ENCODE measurements at regions not wholly inside any gene's neighbourhood (a gene's known extent, or its start where the extent isn't known, plus 50 kb on each side); places are given as distances from the start of the nearest gene placed in this dataset.

- no peak overlapping the region for H3K4me3 ChIP-seq
- TF ChIP-seq CTCF (IDR thresholded peaks at IDR 0.05) = no peak
- no peak for TF ChIP-seq POLR2A (IDR thresholded peaks at IDR 0.05)
- no peaks in the 10 kb centered on the region for H3K27me3 ChIP-seq
- no peak overlapping the region for H3K27ac ChIP-seq
- no peaks in the 10 kb centered on the region for H3K36me3 ChIP-seq
- no peaks in the 10 kb centered on the region for H3K4me1 ChIP-seq
- WGBS, 2 donors = 88 to 97% methylated on average over 1 of the region's 1 CpG
- H3K9me3 ChIP-seq = no peaks in the 10 kb centered on the region
- DNase-seq = no peak
- intact Hi-C loops (cut with DNase I) = no loop called here
Observed at GRCh38 chr12:25810683-25811082, 147.8 kb upstream of the RASSF8 start.

DNA sequence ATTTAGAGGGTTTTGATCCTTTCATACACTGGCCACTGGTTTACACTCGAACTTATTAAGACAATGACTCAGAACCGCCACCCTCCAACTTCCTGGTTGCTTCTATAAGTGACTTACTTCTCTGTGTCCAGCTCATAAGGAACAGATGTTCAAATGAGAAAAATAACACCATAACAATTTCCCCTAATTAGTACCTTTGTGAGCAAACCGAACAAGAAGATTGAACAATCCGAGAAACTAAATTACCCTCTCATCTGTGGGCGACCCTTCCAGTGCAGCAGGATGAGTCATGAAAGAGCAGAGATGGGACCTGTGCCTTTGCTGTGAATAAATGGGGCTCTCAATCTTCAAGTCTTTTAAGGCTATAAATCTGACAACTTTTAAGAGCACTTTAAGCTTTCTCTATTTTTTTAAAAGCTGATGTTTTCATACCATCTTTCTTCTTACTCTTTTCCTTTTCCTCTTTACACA lies 146.8 kb upstream of the RASSF8 start:
- no peak overlapping the region for H3K4me3 ChIP-seq
- no peak overlapping the region for H3K27ac ChIP-seq
- DNase-seq = no peak
- 35 to 40% methylated on average over 5 of the region's 5 CpGs for WGBS, 2 donors
- H3K9me3 ChIP-seq = no peaks in the 10 kb centered on the region
- intact Hi-C loops (cut with DNase I) = no loop called here
- no peaks in the 10 kb centered on the region for H3K4me1 ChIP-seq
- H3K27me3 ChIP-seq = no peaks in the 10 kb centered on the region
- TF ChIP-seq CTCF (IDR thresholded peaks at IDR 0.05) (no peak), POLR2A (IDR thresholded peaks at IDR 0.05) (no peak)
- H3K36me3 ChIP-seq = no peaks in the 10 kb centered on the region

GRCh38 chr12:25812295-25812694 lies 146.2 kb upstream of the RASSF8 start:
- no peaks in the 10 kb centered on the region for H3K27me3 ChIP-seq
- H3K4me1 ChIP-seq = no peaks in the 10 kb centered on the region
- H3K4me3 ChIP-seq = no peak overlapping the region
- H3K27ac ChIP-seq = no peak overlapping the region
- no peaks in the 10 kb centered on the region for H3K36me3 ChIP-seq
- H3K9me3 ChIP-seq = no peaks in the 10 kb centered on the region
- WGBS, 2 donors = 58 to 67% methylated on average over 4 of the region's 4 CpGs
- TF ChIP-seq CTCF (IDR thresholded peaks at IDR 0.05) (no peak), POLR2A (IDR thresholded peaks at IDR 0.05) (no peak)
- intact Hi-C loops (cut with DNase I) = no loop called here
- no peak for DNase-seq

DNA sequence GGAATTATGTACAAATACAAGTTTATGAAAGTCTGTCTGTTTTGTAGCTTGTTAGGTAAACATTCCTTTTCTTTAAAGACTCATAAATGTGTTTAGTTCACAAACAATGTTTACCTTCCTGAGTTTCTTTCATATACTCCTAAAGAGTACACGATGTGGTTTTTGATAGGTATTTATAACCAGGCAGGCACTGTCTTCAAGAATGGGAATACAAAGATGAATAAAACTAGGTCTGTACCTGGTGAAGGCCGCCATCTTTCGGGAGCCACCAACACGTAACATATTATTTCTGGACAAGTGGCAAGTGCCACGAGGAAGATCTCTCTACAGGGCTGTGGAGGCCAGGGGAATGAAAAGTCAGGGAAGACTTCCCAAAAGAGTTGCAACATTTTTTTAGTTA lies 144.6 kb upstream of the RASSF8 start:
- intact Hi-C loops (cut with DNase I) = no loop called here
- DNase-seq = no peak
- H3K27ac ChIP-seq = no peak overlapping the region
- H3K4me1 ChIP-seq = no peaks in the 10 kb centered on the region
- 87 to 89% methylated on average over 5 of the region's 5 CpGs for WGBS, 2 donors
- H3K9me3 ChIP-seq = no peaks in the 10 kb centered on the region
- no peaks in the 10 kb centered on the region for H3K27me3 ChIP-seq
- no peak overlapping the region for H3K4me3 ChIP-seq
- TF ChIP-seq CTCF (IDR thresholded peaks at IDR 0.05) (no peak), POLR2A (IDR thresholded peaks at IDR 0.05) (no peak)
- H3K36me3 ChIP-seq = no peaks in the 10 kb centered on the region

DNA sequence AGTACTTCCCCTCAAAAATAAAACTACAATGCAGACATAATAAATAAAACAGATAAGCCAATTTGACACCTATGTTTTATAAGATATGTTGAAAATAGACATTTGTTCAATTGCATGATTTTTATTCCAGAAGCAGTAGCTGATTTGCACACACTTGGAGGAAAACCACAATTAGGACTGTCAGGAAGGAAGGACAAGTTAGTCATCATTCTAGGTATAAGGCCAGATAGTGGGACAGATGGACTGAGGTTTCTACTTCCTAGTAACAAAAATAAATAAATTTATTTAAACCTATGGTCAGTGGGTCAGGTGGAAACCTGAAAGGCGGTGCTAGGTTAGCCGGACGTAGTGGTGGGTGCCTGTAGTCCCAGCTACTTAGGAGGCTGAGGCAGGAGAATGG lies 141.8 kb upstream of the RASSF8 start:
- TF ChIP-seq CTCF (IDR thresholded peaks at IDR 0.05) = no peak
- TF ChIP-seq POLR2A (IDR thresholded peaks at IDR 0.05) = no peak
- Histone ChIP-seq H3K36me3 (no peaks in the 10 kb centered on the region), H3K4me1 (no peaks in the 10 kb centered on the region), H3K4me3 (no peak overlapping the region), H3K9me3 (no peaks in the 10 kb centered on the region), H3K27me3 (no peaks in the 10 kb centered on the region), H3K27ac (no peak overlapping the region)
- intact Hi-C loops (cut with DNase I) = no loop called here
- DNase-seq = no peak
- 72 to 84% methylated on average over 3 of the region's 3 CpGs for WGBS, 2 donors

Data from esophagus squamous epithelium (tissue), 5 donors.